ENCODE measurements at regions not wholly inside any gene's neighbourhood (a gene's known extent, or its start where the extent isn't known, plus 50 kb on each side); places are given as distances from the start of the nearest gene placed in this dataset.

GRCh38 chr1:55315552-55315951 is 100.4 kb upstream of the USP24 start:
- no peak for TF ChIP-seq CTCF (IDR thresholded peaks at IDR 0.05)
- TF ChIP-seq POLR2A (IDR thresholded peaks at IDR 0.05): no peak
